ENCODE measurements at regions not wholly inside any gene's neighbourhood (a gene's known extent, or its start where the extent isn't known, plus 50 kb on each side); places are given as distances from the start of the nearest gene placed in this dataset.

- TF ChIP-seq POLR2AphosphoS5 (IDR thresholded peaks at IDR 0.05; ENCODE audit: low read depth, low read length), result no peak
- TF ChIP-seq SP1 (IDR thresholded peaks at IDR 0.05; ENCODE audit: low read depth, low read length), result no peak
- TF ChIP-seq CTCF (IDR thresholded peaks at IDR 0.05; ENCODE audit: control extremely low read depth in 1 of 3, insufficient read depth in 1 of 3, low read depth in 1 of 3, low read length in 3 of 3), result no peak
- no peak for TF ChIP-seq BRCA1 (IDR thresholded peaks at IDR 0.05; ENCODE audit: low read depth, low read length)
- no peak for TF ChIP-seq JUND (IDR thresholded peaks at IDR 0.05; ENCODE audit: low read length)
These were observed 131.3 kb downstream of the INHBA start for GRCh38 chr7:41571573-41571972.
